HG03135 (cell line): ENCODE measurements at regions not wholly inside any gene's neighbourhood (a gene's known extent, or its start where the extent isn't known, plus 50 kb on each side); places are given as distances from the start of the nearest gene placed in this dataset.

Source experiments
- ATAC-seq: cut with Tn5 transposase; IDR thresholded peaks from one replicate; pipeline ENCODE4 v1.9.1; 2021; ENCODE audit warnings: mild to moderate bottlenecking, moderate library complexity; ENCODE audit not compliant: unreplicated experiment

DNA sequence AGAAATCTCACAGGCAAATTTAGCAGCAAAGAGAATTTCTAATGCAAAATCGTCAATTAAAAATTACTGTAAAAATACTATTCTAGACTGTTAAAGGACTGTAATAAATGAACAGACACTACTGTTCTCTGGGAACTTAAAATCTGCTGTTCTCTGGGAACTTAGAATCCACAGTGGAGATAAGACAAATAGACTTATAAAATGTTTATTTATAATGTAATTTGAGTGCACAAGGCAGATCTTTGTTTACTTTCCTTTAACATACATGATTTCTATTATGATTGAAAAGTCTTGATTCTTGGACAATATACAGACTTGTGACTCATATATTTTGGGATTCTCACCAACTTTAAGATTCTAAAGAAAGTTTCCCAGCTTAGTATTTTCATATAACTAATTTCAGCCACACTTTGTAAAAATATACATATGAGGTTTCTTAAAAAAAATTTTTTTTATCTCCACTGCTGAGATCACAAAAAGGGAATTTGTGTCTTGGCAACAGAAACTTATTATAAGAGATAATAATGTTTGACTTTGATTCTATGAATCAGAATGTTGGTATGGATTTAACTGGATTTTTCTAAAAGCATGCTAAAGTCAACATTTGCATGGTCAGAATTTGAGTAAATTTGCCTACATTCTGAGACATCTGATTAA, 166.3 kb upstream of the RHOBTB1 start:
- no peak for ATAC-seq

- no peak for ATAC-seq
These were observed 164.9 kb upstream of the RHOBTB1 start for GRCh38 chr10:61108915-61109314.

DNA sequence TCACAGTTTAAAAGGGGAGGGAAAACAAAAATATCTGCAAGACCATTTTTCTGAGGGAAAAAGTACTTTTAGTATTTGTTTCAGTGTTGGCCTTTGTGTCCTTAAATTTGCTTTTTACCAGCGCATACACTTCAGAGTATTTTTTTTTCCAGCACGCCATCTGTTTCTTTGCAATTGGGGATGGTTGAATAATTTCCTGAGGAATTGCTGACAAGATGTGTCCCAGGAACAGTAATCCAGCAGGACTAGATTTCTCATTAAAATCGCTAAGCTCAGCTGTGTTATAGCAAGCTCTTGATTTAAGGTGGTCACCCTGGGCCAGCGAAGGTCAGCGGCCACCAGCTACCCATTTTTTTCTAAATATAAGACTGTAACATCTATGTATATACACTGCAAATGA, 156.9 kb upstream of the RHOBTB1 start:
- ATAC-seq: no peak

DNA sequence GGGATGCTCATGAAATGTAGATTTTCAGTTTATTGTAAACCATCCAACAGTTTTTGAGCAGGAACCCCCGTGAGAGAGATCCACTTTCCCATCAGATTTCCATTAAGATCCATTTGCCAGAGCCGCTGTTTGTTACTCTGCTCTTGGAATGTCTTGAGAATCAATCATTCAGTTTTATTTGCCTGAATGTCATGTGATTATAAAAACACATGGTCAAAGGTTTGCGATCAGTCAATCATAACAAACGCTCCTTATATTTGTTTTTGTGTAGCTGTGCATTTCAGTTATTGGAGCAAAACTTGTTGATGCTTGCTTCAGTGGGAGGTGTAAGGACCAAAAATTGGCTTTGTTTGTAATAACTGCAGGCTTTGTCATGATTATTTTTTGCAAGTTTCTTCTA, 155.8 kb upstream of the RHOBTB1 start:
- ATAC-seq: no peak

DNA sequence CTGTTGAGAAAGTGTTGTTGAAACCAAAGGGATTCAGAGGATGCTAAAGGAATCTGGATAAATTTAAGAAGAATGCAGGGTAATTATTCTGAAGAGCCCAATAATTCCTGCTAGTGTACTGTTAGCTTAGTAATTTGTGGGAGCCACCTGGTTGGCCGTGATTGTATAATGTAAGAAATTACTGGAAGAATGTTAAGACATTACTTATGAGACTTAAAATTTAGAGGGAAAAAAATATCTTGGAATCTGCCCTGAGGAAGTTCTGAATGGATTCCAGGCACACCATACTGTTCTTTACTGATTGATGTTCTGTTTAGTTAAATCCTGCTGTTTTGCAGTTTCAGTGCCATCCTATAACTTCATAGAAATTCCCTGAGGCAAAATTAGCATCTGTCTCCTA, 155.0 kb upstream of the RHOBTB1 start:
- ATAC-seq: no peak

GRCh38 chr10:61097026-61097425, 153.0 kb upstream of the RHOBTB1 start:
- ATAC-seq: no peak

GRCh38 chr10:61096056-61096455, 152.1 kb upstream of the RHOBTB1 start:
- ATAC-seq: no peak

DNA sequence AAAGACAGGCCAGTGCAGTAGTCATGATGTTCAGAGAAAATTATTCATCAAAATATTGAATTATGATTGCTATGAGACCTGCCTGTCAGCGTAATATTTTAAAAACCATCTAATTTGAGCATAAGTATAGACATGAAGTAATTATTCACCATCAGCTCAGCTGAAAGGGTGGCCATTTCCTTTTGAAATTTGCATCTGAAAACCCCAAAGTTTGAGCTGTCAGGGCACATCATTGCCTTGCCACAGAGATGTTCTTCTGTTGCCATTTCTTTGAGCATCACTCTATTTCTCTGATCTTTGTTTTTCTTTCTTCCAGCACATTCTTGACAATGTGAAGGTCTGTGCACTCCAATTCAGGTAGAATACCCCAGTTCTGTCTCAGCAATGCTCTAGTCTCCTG, 147.5 kb upstream of the RHOBTB1 start:
- no peak for ATAC-seq

DNA sequence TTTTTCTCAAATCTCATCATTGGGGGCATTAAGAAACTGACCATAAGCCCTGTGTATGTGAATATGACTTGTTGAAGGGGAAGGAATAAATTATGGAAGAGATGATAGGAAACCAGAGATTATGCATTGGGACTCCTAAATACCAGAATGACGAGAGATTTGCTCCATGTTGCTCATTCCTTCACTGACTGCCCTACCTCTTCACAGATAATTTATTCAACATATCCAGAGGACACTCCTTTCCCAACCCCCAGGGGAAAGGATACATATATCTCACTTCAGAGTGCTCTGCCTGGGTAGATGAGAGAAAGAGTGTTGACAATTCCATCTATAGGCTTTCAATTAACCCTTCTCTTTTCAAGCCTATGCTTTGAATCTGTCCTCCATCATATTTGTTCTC, 145.3 kb upstream of the RHOBTB1 start:
- ATAC-seq: no peak

DNA sequence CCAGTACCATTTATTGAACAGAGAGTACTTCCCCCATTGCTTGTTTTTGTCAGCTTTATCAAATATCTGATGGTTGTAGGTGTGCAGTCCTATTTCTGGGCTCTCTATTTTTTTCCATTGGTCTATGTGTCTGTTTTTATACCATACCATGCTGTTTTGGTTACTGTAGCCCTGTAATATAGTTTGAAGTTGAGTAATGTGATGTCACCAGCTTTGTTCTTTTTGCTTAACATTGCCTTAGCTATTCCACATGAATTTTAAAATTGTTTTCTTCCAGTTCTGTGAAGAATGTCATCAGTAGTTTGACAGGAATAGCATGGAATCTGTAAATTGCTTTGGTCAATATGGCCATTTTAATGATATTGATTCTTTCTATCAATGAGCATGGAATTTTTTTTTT, 140.5 kb upstream of the RHOBTB1 start:
- ATAC-seq: no peak

DNA sequence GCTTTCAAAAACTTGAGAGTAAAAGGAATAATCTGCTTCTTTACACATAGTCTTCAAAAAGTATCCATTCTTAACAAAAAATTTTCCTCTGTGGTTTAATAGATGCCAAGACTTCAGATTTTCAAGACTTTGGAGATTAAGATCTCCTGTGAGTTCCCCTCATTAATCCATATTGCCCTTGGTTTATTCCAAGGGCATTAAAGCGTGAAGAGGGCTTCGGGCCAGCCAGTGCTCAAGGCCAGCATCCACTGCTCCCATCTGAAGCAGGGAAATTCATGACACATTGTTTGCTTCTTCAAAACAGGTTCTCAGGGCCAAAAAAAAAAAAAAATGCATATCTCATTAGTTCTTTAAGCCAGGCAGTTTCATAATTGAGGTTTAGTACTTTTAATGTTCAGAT, 137.3 kb upstream of the RHOBTB1 start:
- no peak for ATAC-seq

DNA sequence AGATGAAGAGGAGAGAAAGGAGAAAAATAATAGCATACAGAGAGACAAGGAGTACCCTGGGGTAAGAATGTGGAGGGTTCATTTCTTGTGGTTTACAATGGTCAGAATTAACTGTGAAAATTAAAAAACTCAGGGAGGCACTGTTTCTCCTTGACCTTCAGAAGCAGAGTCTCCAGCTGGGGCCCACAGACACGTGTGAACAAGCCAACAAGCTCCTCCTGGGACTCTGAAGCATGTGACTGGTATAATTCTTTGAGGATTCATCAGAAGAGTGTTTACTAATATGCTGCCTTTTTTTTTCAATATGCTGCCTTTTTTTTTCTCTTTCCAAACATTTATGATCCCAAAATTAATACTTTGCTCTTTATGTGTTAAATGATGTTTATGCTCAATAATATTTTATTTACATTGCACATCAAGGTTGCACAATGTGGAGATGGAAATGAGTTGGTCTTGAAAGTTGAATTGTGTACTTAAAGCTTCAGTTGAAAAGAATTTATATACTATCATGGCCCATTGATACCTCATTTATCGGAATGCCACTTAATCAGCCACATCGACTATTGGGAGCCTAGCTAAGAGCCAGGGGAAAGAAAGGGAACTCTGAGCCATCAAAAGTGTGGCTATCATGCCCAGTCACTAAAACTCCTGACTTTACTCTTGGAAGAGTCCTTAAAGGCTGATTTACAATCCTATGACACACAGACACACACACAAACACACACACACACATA, 134.7 kb upstream of the RHOBTB1 start:
- no peak for ATAC-seq

DNA sequence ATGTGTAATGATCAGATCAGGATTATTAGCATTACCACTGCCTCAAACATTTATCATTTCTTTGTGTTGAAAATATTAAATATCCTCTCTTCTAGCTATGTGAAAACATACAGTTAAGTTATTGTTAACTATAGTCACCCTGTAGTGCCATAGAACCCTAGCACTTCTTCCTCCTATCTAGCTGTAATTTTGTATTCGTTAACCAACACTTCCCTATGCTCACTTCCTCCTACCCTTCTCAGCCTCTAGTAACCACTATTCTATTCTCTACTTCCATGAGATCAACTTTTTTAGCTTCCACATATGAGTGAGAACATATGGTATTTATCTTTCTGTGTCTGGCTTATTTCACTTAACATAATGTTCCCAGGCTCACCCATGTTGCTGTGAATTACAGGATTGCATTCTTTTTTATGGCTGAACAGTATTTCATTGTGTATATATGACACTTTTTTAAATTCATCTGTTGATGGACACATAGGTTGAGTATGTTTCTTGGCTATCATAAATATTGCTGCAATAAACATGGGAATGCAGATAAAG, 132.7 kb upstream of the RHOBTB1 start:
- no peak for ATAC-seq

DNA sequence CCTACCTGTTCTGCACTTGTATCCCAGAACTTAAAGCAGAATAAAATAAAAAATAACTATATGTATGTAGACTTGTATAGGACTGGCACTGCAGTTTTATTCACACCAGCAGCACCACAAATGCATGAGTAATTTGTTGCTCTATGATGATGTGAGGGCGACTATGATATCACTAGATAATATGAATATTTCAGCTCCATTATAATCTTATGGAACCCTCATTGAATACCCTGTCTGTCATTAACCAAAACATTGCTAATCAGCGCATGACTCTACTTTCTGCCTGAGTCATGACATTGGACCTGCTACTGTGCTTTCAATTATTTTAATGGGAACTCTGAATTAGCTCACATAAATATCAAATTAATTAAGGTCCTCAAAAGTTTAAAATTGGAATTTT, 129.4 kb upstream of the RHOBTB1 start:
- no peak for ATAC-seq

GRCh38 chr10:61071580-61071979, 127.6 kb upstream of the RHOBTB1 start:
- ATAC-seq: no peak

DNA sequence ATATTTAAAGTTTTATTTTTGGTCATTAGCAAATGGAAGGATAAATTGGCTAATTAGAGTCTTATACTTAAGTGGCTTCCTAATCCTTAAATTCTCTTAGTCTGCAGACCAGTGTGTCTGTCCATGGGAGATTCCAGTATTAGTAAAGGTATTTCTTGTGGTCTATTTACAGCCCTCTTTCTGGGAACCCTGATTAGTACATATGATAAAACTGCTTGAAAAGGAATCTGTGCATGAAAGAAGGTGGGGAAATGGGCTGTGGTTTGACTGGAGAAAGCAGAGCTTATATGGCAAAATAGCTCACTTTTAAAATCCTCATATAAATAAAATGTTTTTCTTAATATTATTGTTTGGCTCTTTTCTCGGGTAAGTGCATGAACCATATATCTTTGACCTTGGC, 124.5 kb upstream of the RHOBTB1 start:
- ATAC-seq: no peak

- no peak for ATAC-seq
These were observed 123.8 kb upstream of the RHOBTB1 start for GRCh38 chr10:61067671-61068336.

- ATAC-seq: no peak
These were observed 122.8 kb upstream of the RHOBTB1 start for GRCh38 chr10:61066661-61067344.

- no peak for ATAC-seq
These were observed 121.1 kb upstream of the RHOBTB1 start for GRCh38 chr10:61065051-61065450.

GRCh38 chr10:61064356-61064755, 120.4 kb upstream of the RHOBTB1 start:
- no peak for ATAC-seq

GRCh38 chr10:61063901-61064300, 119.9 kb upstream of the RHOBTB1 start:
- no peak for ATAC-seq
